Ectodermal cell (in vitro differentiated cells): ENCODE measurements at regions not wholly inside any gene's neighbourhood (a gene's known extent, or its start where the extent isn't known, plus 50 kb on each side); places are given as distances from the start of the nearest gene placed in this dataset.

Experiments
- H3K27ac ChIP-seq: 2 replicates; pipeline ENCODE4 v1.7.0; 2013; ENCODE audit warnings: mild to moderate bottlenecking, low read depth, low read length; ENCODE audit not compliant: insufficient read depth, poor library complexity, severe bottlenecking
- H3K27me3 ChIP-seq: 2 replicates; pipeline ENCODE4 v1.7.0; 2013; ENCODE audit warnings: mild to moderate bottlenecking, low read length; ENCODE audit not compliant: insufficient read depth, control insufficient read depth, poor library complexity, severe bottlenecking
- H3K36me3 ChIP-seq: one replicate; pipeline ENCODE4 v1.7.0; 2013; ENCODE audit warnings: low read length; ENCODE audit not compliant: control insufficient read depth, insufficient read depth
- H3K4me1 ChIP-seq: one replicate; pipeline ENCODE4 v1.7.0; 2013; ENCODE audit warnings: low read length; ENCODE audit not compliant: control insufficient read depth, insufficient read depth
- H3K4me3 ChIP-seq: 2 replicates; pipeline ENCODE4 v1.7.0; 2013; ENCODE audit warnings: low read depth, low read length, control low read depth; ENCODE audit not compliant: insufficient read depth
- H3K9me3 ChIP-seq: 2 replicates; pipeline ENCODE4 v1.7.0; 2013; ENCODE audit warnings: mild to moderate bottlenecking, low read length, moderate library complexity; ENCODE audit not compliant: control insufficient read depth
- WGBS, 2 experiments: methylation state at CpG; one replicate each; pipeline ENCODE4 v1.1.7; 2013; ENCODE audit warnings: missing lambda C conversion rate in 2 of 2; 5-methylcytosine and 5-hydroxymethylcytosine counted together

GRCh38 chr19:13585512-13585911, 79.2 kb upstream of the CACNA1A start:
- Histone ChIP-seq H3K4me3 (no peak overlapping the region), H3K36me3 (no peaks in the 10 kb centered on the region), H3K9me3 (no peaks in the 10 kb centered on the region), H3K27me3 (no peaks in the 10 kb centered on the region), H3K4me1 (no peaks in the 10 kb centered on the region), H3K27ac (no peak overlapping the region)
- 79 to 86% methylated on average over 3 of the region's 3 CpGs for WGBS, 2 experiments

- no peaks in the 10 kb centered on the region for H3K9me3 ChIP-seq
- WGBS, 2 experiments = 90 to 95% methylated on average over 1 of the region's 1 CpG
- H3K36me3 ChIP-seq = no peaks in the 10 kb centered on the region
- H3K27ac ChIP-seq = no peak overlapping the region
- no peaks in the 10 kb centered on the region for H3K4me1 ChIP-seq
- H3K4me3 ChIP-seq = no peak overlapping the region
- H3K27me3 ChIP-seq = no peaks in the 10 kb centered on the region
Measured at GRCh38 chr19:13583753-13584152, 77.5 kb upstream of the CACNA1A start.

DNA sequence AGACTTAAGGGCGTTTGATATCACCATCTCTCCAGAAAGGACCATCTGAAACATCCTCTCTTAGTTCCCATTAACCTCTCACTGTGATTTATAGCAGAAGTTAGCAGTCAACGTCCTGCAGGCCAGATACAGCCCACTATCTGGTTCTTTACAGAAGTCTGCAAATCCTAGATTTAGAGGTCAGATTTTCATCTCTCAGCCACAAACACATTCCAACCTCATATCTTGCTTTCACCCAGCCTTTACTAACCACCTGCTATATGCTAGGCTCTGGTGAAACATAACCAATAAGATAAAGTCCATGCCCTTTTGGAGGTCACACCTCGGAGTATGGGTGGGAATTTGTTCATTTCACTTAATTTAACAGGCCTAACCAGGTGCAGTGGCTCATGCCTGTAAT, 76.8 kb upstream of the CACNA1A start:
- 74 to 84% methylated on average over 3 of the region's 3 CpGs for WGBS, 2 experiments
- no peaks in the 10 kb centered on the region for H3K9me3 ChIP-seq
- H3K4me3 ChIP-seq = no peak overlapping the region
- no peaks in the 10 kb centered on the region for H3K4me1 ChIP-seq
- H3K36me3 ChIP-seq = no peaks in the 10 kb centered on the region
- H3K27me3 ChIP-seq = no peaks in the 10 kb centered on the region
- no peak overlapping the region for H3K27ac ChIP-seq

DNA sequence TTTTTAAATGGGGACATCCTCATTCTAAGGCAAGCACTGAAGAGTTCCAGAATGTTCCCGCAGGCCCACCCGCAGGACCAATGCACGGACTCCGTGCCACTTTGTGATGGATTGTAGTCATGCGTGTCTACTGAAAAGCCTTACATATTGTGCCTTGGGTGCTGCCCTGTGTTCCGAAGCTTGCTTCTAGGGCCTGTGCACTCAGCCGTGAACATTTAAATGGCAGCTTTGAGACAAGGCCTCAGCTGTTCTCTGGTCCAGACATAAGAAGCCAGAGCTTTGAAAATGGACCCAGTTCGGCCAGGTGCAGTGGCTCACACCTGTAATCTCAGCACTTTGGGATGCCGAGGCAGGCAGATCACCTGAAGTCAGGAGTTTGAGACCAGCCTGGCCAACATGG, 75.3 kb upstream of the CACNA1A start:
- Histone ChIP-seq H3K9me3 (no peaks in the 10 kb centered on the region), H3K27ac (no peak overlapping the region), H3K36me3 (no peaks in the 10 kb centered on the region), H3K27me3 (no peaks in the 10 kb centered on the region), H3K4me1 (no peaks in the 10 kb centered on the region), H3K4me3 (no peak overlapping the region)
- 93 to 94% methylated on average over 9 of the region's 9 CpGs for WGBS, 2 experiments

GRCh38 chr19:13579388-13580060, 73.2 kb upstream of the CACNA1A start:
- H3K4me1 ChIP-seq = no peaks in the 10 kb centered on the region
- no peak overlapping the region for H3K4me3 ChIP-seq
- H3K27me3 ChIP-seq = no peaks in the 10 kb centered on the region
- H3K36me3 ChIP-seq = no peaks in the 10 kb centered on the region
- no peak overlapping the region for H3K27ac ChIP-seq
- 85% methylated on average over 7 of the region's 7 CpGs for WGBS, 2 experiments
- H3K9me3 ChIP-seq = no peaks in the 10 kb centered on the region

- no peaks in the 10 kb centered on the region for H3K27me3 ChIP-seq
- H3K36me3 ChIP-seq = no peaks in the 10 kb centered on the region
- H3K27ac ChIP-seq = no peak overlapping the region
- 94 to 95% methylated on average over 2 of the region's 2 CpGs for whole genome bisulfite sequencing, 2 experiments
- no peak overlapping the region for H3K4me3 ChIP-seq
- no peaks in the 10 kb centered on the region for H3K4me1 ChIP-seq
- H3K9me3 ChIP-seq = no peaks in the 10 kb centered on the region
Measured at GRCh38 chr19:13576726-13577125, 70.4 kb upstream of the CACNA1A start.

- Histone ChIP-seq H3K4me1 (no peaks in the 10 kb centered on the region), H3K27ac (no peak overlapping the region), H3K36me3 (no peaks in the 10 kb centered on the region), H3K9me3 (no peaks in the 10 kb centered on the region), H3K4me3 (no peak overlapping the region), H3K27me3 (no peaks in the 10 kb centered on the region)
- 84 to 86% methylated on average over 11 of the region's 11 CpGs for WGBS, 2 experiments
Measured at GRCh38 chr19:13574933-13575332, 68.7 kb upstream of the CACNA1A start.

DNA sequence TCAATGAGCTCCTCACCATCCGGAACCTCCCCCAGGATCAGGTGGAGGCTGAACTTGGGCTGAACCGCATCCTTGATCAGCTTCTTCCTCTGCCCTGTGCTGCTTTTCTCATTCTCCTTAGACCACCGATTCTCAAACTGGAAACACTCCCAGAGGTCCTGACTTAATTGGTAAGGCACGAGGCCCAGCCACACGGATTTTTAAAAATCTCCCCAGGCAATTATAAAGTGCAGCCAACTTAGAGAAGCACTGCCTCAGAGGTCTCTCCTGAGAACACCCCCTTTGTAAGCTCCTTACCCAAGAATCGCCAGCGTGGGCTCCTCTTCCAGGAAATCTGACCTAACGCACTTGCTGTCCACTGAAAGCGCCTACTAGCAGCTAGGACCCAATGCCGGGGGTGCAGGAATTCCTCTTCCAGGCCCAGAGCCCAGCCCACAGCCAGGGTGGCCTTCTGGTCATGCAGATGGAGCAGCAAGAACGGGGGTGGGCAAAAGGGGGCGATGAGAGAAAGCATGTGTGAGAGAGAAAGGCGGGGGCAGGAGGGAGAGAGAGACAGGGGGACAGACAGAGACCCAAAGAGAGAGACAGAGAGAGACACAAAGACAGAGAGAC, 66.9 kb upstream of the CACNA1A start:
- no peak overlapping the region for H3K4me3 ChIP-seq
- no peaks in the 10 kb centered on the region for H3K36me3 ChIP-seq
- no peak overlapping the region for H3K27ac ChIP-seq
- no peaks in the 10 kb centered on the region for H3K9me3 ChIP-seq
- 73 to 74% methylated on average over 13 of the region's 13 CpGs for WGBS, 2 experiments
- H3K27me3 ChIP-seq = no peaks in the 10 kb centered on the region
- no peaks in the 10 kb centered on the region for H3K4me1 ChIP-seq

GRCh38 chr19:13561461-13561860, 55.2 kb upstream of the CACNA1A start:
- no peaks in the 10 kb centered on the region for H3K9me3 ChIP-seq
- no peaks in the 10 kb centered on the region for H3K27me3 ChIP-seq
- 83 to 88% methylated on average over 4 of the region's 4 CpGs for WGBS, 2 experiments
- no peaks in the 10 kb centered on the region for H3K4me1 ChIP-seq
- H3K27ac ChIP-seq = no peak overlapping the region
- no peaks in the 10 kb centered on the region for H3K36me3 ChIP-seq
- H3K4me3 ChIP-seq = no peak overlapping the region

DNA sequence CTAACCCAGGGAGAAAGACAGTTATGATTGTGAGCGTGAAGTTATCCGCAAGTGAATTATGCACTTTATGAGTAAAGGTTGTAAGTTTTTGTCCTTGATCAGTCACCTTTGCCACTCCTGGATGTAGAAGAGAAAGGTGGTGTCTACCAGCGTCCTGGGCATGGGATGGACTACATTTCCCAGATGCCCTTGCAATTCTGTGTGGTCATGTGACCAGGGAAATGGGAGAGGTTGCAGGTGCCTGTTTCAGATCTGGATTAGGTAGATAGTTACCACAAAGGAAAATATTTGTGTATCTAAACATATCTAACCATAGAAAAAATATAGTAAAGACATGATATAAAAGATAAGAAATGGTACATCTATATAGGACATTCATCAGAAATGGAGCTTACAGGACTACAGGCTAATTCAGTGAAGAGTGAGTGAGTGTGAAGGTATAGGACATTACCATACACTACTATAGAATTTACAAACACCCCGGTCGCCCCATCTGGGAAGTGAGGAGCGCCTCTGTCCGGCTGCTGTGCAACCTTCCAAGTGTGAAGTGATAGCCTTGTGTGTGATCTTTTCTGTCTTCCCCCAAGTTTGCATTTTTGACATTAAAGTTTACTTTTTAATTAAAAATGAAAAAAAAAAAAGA, 51.6 kb upstream of the CACNA1A start:
- Histone ChIP-seq H3K4me3 (no peak overlapping the region), H3K9me3 (no peaks in the 10 kb centered on the region), H3K27ac (no peak overlapping the region), H3K4me1 (peaks cover 8% of the 10 kb centered on the region), H3K36me3 (no peaks in the 10 kb centered on the region), H3K27me3 (no peaks in the 10 kb centered on the region)
- 67 to 72% methylated on average over 7 of the region's 7 CpGs for WGBS, 2 experiments
